GM23338 (cell line): ENCODE measurements at regions not wholly inside any gene's neighbourhood (a gene's known extent, or its start where the extent isn't known, plus 50 kb on each side); places are given as distances from the start of the nearest gene placed in this dataset.

ENCODE experiments used
- ATAC-seq: fragments of 200-7000 bp; cut with Tn5 transposase; 3 replicates; pipeline ENCODE4 v1.9.1; 2020
- DNase-seq: peaks from one replicate; pipeline ENCODE4 v3.0.0-alpha.2; 2015; ENCODE audit warnings: low spot score
- H2AFZ ChIP-seq: fragments of 200-600 bp; sonication (generic); 2 replicates; pipeline ENCODE4 v1.8.0; 2016; ENCODE audit warnings: antibody characterized with exemption, mild to moderate bottlenecking, moderate library complexity
- H3F3A ChIP-seq: fragments of 200-600 bp; sonication (generic); replicated peaks from 2 replicates; pipeline ENCODE4 v1.8.0; 2017; ENCODE audit warnings: antibody characterized with exemption, mixed run types, low read depth
- H3K27ac ChIP-seq: fragments of 200-600 bp; sonication (generic); 2 replicates; pipeline ENCODE4 v1.6.1; 2016; ENCODE audit warnings: low read depth
- H3K27me3 ChIP-seq: fragments of 200-600 bp; sonication (generic); 2 replicates; pipeline ENCODE4 v1.8.0; 2016; ENCODE audit warnings: mild to moderate bottlenecking, mixed run types, moderate library complexity; ENCODE audit not compliant: insufficient read depth
- H3K36me3 ChIP-seq: fragments of 200-600 bp; sonication (generic); 2 replicates; pipeline ENCODE4 v1.8.0; 2016; ENCODE audit warnings: mild to moderate bottlenecking; ENCODE audit not compliant: insufficient read depth
- H3K4me1 ChIP-seq: fragments of 200-600 bp; sonication (generic); 2 replicates; pipeline ENCODE4 v1.8.0; 2016; ENCODE audit warnings: mild to moderate bottlenecking, moderate library complexity; ENCODE audit not compliant: insufficient read depth
- H3K4me2 ChIP-seq: fragments of 200-600 bp; sonication (generic); 2 replicates; pipeline ENCODE4 v1.7.1; 2017; ENCODE audit warnings: mixed run types
- H3K4me3 ChIP-seq: fragments of 200-600 bp; sonication (generic); 2 replicates; pipeline ENCODE4 v1.6.1; 2016; ENCODE audit warnings: mixed run types
- H3K79me2 ChIP-seq: fragments of 200-600 bp; sonication (generic); replicated peaks from 2 replicates; pipeline ENCODE4 v1.8.0; 2017; ENCODE audit warnings: mild to moderate bottlenecking; ENCODE audit not compliant: insufficient read depth
- H3K9me2 ChIP-seq: fragments of 200-600 bp; sonication (generic); 2 replicates; pipeline ENCODE4 v1.8.0; 2017; ENCODE audit not compliant: insufficient read depth
- H4K20me1 ChIP-seq: fragments of 200-600 bp; sonication (generic); replicated peaks from 2 replicates; pipeline ENCODE4 v1.8.0; 2017; ENCODE audit warnings: mild to moderate bottlenecking; ENCODE audit not compliant: insufficient read depth
- H3K27ac Mint-ChIP-seq: 2 replicates; pipeline ENCODE4 v1.8.0; 2020; ENCODE audit warnings: inconsistent platforms, mild to moderate bottlenecking, moderate library complexity, mixed read lengths
- H3K27me3 Mint-ChIP-seq: 3 replicates; pipeline ENCODE4 v1.8.0; 2022; ENCODE audit warnings: low read depth, mild to moderate bottlenecking, moderate library complexity, mixed read lengths, inconsistent platforms; ENCODE audit not compliant: insufficient read depth, poor library complexity
- H3K36me3 Mint-ChIP-seq: 3 replicates; pipeline ENCODE4 v1.8.0; 2021; ENCODE audit warnings: low read depth, mild to moderate bottlenecking, inconsistent platforms, moderate library complexity, mixed read lengths
- H3K4me1 Mint-ChIP-seq: 3 replicates; pipeline ENCODE4 v1.8.0; 2020; ENCODE audit warnings: mild to moderate bottlenecking, inconsistent platforms, mixed read lengths
- H3K4me3 Mint-ChIP-seq: 3 replicates; pipeline ENCODE4 v1.8.0; 2021; ENCODE audit warnings: moderate library complexity, mild to moderate bottlenecking, inconsistent platforms, mixed read lengths
- H3K9me3 Mint-ChIP-seq: 3 replicates; pipeline ENCODE4 v1.8.0; 2020; ENCODE audit warnings: moderate library complexity, mild to moderate bottlenecking, inconsistent platforms, mixed read lengths
- CREB1 ChIP-seq: fragments of 250-450 bp; sonication (Bioruptor Pico); IDR thresholded peaks from 2 replicates; pipeline ENCODE4 v1.5.0; 2020; ENCODE audit warnings: low read depth, mild to moderate bottlenecking, moderate library complexity
- CTCF ChIP-seq, 2 experiments: fragments of 200-600 bp in 1 of 2; sonication (generic) in 1 of 2; conservative IDR thresholded peaks; 2 replicates each; pipeline versions ENCODE4 v1.5.1 to v1.6.1; 2016 to 2017; ENCODE audit warnings: antibody characterized with exemption in 2 of 2, low read depth in 2 of 2, mild to moderate bottlenecking in 2 of 2, moderate library complexity in 1 of 2
- EZH2 ChIP-seq: fragments of 200-600 bp; sonication (generic); IDR thresholded peaks from one replicate; pipeline ENCODE4 v1.8.0; 2017; ENCODE audit warnings: antibody characterized with exemption, mild to moderate bottlenecking, low read depth; ENCODE audit not compliant: unreplicated experiment
- EZH2phosphoT487 ChIP-seq: fragments of 200-600 bp; sonication (generic); IDR thresholded peaks from one replicate; pipeline ENCODE4 v1.8.1; 2018; ENCODE audit warnings: antibody characterized with exemption; ENCODE audit not compliant: unreplicated experiment
- JUNB ChIP-seq: IDR thresholded peaks from one replicate; pipeline ENCODE4 v1.6.1; 2016; ENCODE audit warnings: antibody characterized with exemption; ENCODE audit not compliant: unreplicated experiment
- NANOG ChIP-seq: IDR thresholded peaks from 2 replicates; pipeline ENCODE4 v1.6.1; 2016; ENCODE audit warnings: antibody characterized with exemption, borderline replicate concordance
- POLR2AphosphoS5 ChIP-seq: IDR thresholded peaks from 2 replicates; pipeline ENCODE4 v1.6.1; 2016; ENCODE audit warnings: antibody characterized with exemption, low read depth
- STAT1 ChIP-seq: IDR thresholded peaks from one replicate; pipeline ENCODE4 v1.6.1; 2016; ENCODE audit warnings: antibody characterized with exemption; ENCODE audit not compliant: unreplicated experiment
- ZNF114 ChIP-seq: fragments of 250-450 bp; sonication (Bioruptor Pico); IDR thresholded peaks from 2 replicates; pipeline ENCODE4 v1.5.0; 2020; ENCODE audit warnings: mild to moderate bottlenecking, moderate library complexity
- TF ChIP-seq, protein P1 (sequence below): IDR thresholded peaks from one replicate; pipeline ENCODE4 v1.6.1; 2018; ENCODE audit warnings: antibody characterized with exemption; ENCODE audit not compliant: unreplicated experiment

- TF ChIP-seq EZH2 (no peak), JUNB (no peak)
- TF ChIP-seq, protein P1, sequence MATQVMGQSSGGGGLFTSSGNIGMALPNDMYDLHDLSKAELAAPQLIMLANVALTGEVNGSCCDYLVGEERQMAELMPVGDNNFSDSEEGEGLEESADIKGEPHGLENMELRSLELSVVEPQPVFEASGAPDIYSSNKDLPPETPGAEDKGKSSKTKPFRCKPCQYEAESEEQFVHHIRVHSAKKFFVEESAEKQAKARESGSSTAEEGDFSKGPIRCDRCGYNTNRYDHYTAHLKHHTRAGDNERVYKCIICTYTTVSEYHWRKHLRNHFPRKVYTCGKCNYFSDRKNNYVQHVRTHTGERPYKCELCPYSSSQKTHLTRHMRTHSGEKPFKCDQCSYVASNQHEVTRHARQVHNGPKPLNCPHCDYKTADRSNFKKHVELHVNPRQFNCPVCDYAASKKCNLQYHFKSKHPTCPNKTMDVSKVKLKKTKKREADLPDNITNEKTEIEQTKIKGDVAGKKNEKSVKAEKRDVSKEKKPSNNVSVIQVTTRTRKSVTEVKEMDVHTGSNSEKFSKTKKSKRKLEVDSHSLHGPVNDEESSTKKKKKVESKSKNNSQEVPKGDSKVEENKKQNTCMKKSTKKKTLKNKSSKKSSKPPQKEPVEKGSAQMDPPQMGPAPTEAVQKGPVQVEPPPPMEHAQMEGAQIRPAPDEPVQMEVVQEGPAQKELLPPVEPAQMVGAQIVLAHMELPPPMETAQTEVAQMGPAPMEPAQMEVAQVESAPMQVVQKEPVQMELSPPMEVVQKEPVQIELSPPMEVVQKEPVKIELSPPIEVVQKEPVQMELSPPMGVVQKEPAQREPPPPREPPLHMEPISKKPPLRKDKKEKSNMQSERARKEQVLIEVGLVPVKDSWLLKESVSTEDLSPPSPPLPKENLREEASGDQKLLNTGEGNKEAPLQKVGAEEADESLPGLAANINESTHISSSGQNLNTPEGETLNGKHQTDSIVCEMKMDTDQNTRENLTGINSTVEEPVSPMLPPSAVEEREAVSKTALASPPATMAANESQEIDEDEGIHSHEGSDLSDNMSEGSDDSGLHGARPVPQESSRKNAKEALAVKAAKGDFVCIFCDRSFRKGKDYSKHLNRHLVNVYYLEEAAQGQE: no peak
- H3K4me3 Mint-ChIP-seq: no peak overlapping the region
- ATAC-seq (no peak), DNase-seq (no peak)
- Histone ChIP-seq H3K4me1 (no peaks in the 10 kb centered on the region), H4K20me1 (no peaks in the 10 kb centered on the region), H2AFZ (no peak overlapping the region), H3F3A (no peaks in the 10 kb centered on the region), H3K9me2 (no peaks in the 10 kb centered on the region), H3K4me3 (no peak overlapping the region), H3K36me3 (no peaks in the 10 kb centered on the region), H3K4me2 (no peak overlapping the region), H3K79me2 (no peaks in the 10 kb centered on the region), H3K27me3 (no peaks in the 10 kb centered on the region), H3K27ac (no peak overlapping the region)
- no peaks in the 10 kb centered on the region for H3K9me3 Mint-ChIP-seq
- no peaks in the 10 kb centered on the region for H3K36me3 Mint-ChIP-seq
- peaks cover 7% of the 10 kb centered on the region; the same call in 2 of the 3 replicates for H3K4me1 Mint-ChIP-seq
- H3K27me3 Mint-ChIP-seq: no peaks in the 10 kb centered on the region
- H3K27ac Mint-ChIP-seq: no peak overlapping the region
Observed at GRCh38 chr5:58183786-58184085, 276.1 kb downstream of the PLK2 start.

DNA sequence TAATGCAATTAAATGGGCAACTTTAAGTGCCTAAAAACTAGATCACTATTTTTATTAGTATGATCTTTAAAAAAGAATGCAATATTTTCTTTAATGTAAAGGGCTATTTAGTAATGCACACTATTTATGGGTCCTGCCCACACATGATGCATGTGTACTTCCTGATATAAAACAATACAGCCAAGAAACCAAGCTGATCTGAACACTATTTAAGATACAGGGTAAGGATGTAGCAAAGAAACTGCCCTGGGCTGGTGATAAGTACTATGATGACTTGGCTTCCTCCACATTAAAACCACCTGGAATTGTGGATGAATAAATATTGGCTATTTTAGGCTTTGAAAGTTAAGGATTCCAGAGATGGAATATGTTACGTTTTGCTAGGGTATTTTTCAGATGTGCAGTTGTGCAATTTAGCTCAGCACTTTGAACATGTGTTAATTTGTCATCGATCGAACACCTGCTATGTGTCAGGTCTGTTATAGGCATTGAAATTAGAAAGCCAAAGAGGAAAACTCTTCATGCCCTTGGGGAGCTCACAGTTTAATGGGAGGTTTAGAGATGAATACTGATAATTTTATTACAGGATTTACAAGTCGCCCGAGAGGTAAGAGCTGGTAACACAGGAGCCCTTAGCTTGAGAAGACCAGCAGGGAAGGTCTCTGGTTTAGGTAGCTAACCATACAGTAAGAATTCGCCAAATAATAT is 276.7 kb downstream of the PLK2 start:
- Mint-ChIP-seq H3K27ac (no peak overlapping the region), H3K4me1 (peaks cover 7% of the 10 kb centered on the region; the same call in 2 of the 3 replicates), H3K27me3 (no peaks in the 10 kb centered on the region), H3K4me3 (no peak overlapping the region), H3K36me3 (no peaks in the 10 kb centered on the region), H3K9me3 (no peaks in the 10 kb centered on the region)
- Histone ChIP-seq H3K79me2 (no peaks in the 10 kb centered on the region), H3F3A (no peaks in the 10 kb centered on the region), H3K36me3 (no peaks in the 10 kb centered on the region), H2AFZ (no peak overlapping the region), H3K27ac (no peak overlapping the region), H3K4me3 (no peak overlapping the region), H3K9me2 (no peaks in the 10 kb centered on the region; the same call in 1 of the 2 replicates), H3K4me2 (no peak overlapping the region), H4K20me1 (no peaks in the 10 kb centered on the region), H3K27me3 (no peaks in the 10 kb centered on the region), H3K4me1 (no peaks in the 10 kb centered on the region)
- ATAC-seq: no peak
- no peak for DNase-seq
- TF ChIP-seq NANOG: no peak
- no peak for TF ChIP-seq POLR2AphosphoS5
- TF ChIP-seq EZH2phosphoT487: no peak
- TF ChIP-seq ZNF114: no peak
- no peak for TF ChIP-seq CREB1
- TF ChIP-seq CTCF (conservative IDR thresholded peaks at IDR 0.05; ENCODE audit: low read depth in 2 of 2): no peak
- TF ChIP-seq STAT1: no peak
